ENCODE measurements at regions not wholly inside any gene's neighbourhood (a gene's known extent, or its start where the extent isn't known, plus 50 kb on each side); places are given as distances from the start of the nearest gene placed in this dataset.

- TF ChIP-seq POLR2AphosphoS5 (IDR thresholded peaks at IDR 0.05; ENCODE audit: insufficient read depth in 1 of 2, low read depth in 1 of 2), result no peak
- TF ChIP-seq POLR2A (IDR thresholded peaks at IDR 0.05), result no peak
- TF ChIP-seq CTCF (IDR thresholded peaks at IDR 0.05), result no peak
Observed at GRCh38 chr9:79902825-79903600, 331.2 kb downstream of the TLE4 start.

All from vagina (tissue), 2 donors.